ENCODE measurements at regions not wholly inside any gene's neighbourhood (a gene's known extent, or its start where the extent isn't known, plus 50 kb on each side); places are given as distances from the start of the nearest gene placed in this dataset.

DNA sequence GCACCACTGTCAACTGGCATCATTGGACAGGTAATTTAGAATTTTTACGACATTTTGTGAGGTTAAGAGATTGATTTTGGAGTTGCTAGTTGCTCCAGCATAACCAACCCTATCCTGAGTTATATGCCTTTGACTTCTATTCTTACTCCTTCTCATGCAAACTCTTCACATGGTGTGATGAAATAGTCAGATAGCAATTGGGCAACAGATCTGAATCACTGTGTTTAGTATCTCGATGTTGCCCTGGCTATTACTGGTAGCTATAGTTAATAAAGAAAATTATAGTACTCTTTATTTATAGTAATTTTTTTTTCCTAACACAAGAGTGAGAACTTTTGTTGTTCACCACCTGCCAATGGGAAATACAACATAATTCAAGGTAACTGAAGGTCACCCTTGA is 494.8 kb upstream of the TOM1L1 start:
- WGBS, 2 experiments (ENCODE audit: extremely low coverage in 2 of 2, insufficient read length in 1 of 2) = no CpG with 5 or more reads among the region's 2 CpGs
- intact Hi-C loops (cut with micrococcal nuclease) = no loop called here
- no TSS peak for BruUV-seq (replicated peaks)

More for the DNA sequence above, 494.8 kb upstream of the TOM1L1 start:
- Histone ChIP-seq H3K56ac (ENCODE audit: extremely low read depth, insufficient read depth, low read length) (no peak overlapping the region), H3K27ac (ENCODE audit: insufficient read depth, low read length) (no peak overlapping the region), H3K23ac (ENCODE audit: low read depth, low read length) (no peak overlapping the region), H4K8ac (ENCODE audit: low read depth in 2 of 2, low read length in 2 of 2) (no peak overlapping the region), H3K4ac (ENCODE audit: low read depth, low read length) (no peak overlapping the region), H3K79me1 (ENCODE audit: low read depth in 1 of 2, low read length in 2 of 2) (no peaks in the 10 kb centered on the region), H4K5ac (ENCODE audit: low read depth, low read length) (no peak overlapping the region), H2BK5ac (ENCODE audit: low read depth, low read length, poor library complexity, severe bottlenecking) (no peak overlapping the region), H2AK5ac (ENCODE audit: low read depth, low read length) (no peak overlapping the region), H2BK120ac (ENCODE audit: low read depth, low read length) (no peak overlapping the region), H3K4me2 (ENCODE audit: low read depth, low read length) (no peak overlapping the region), H3K27me3 (ENCODE audit: control insufficient read depth, insufficient read depth, low read length) (no peaks in the 10 kb centered on the region), H2BK15ac (ENCODE audit: low read depth, low read length) (no peak overlapping the region), H3K9me3 (ENCODE audit: control insufficient read depth, insufficient read depth, low read length) (peaks cover 10% of the 10 kb centered on the region), H2BK20ac (ENCODE audit: low read depth, low read length) (no peak overlapping the region), H3K36me3 (ENCODE audit: control insufficient read depth, insufficient read depth, low read length) (no peaks in the 10 kb centered on the region), H3K14ac (replicated peaks; ENCODE audit: low read depth, low read length) (no peak overlapping the region), H4K91ac (ENCODE audit: insufficient read depth, low read depth, low read length) (no peak overlapping the region), H2AFZ (replicated peaks; ENCODE audit: low read length, poor library complexity) (no peak overlapping the region), H3K9ac (ENCODE audit: low read depth, low read length) (no peak overlapping the region), H4K20me1 (ENCODE audit: insufficient read depth, low read length) (no peaks in the 10 kb centered on the region), H3K4me1 (ENCODE audit: control insufficient read depth, insufficient read depth, low read length) (no peaks in the 10 kb centered on the region), H3K9me1 (ENCODE audit: insufficient read depth, low read length) (no peaks in the 10 kb centered on the region), H3K18ac (ENCODE audit: low read depth, low read length) (no peak overlapping the region), H2AK9ac (replicated peaks; ENCODE audit: low read depth, low read length, poor library complexity) (no peak overlapping the region), H3K4me3 (ENCODE audit: insufficient read depth, low read depth, low read length) (no peak overlapping the region)
- no peak for TF ChIP-seq RFX5 (IDR thresholded peaks at IDR 0.05; ENCODE audit: low read depth, low read length)
- TF ChIP-seq, protein P1, sequence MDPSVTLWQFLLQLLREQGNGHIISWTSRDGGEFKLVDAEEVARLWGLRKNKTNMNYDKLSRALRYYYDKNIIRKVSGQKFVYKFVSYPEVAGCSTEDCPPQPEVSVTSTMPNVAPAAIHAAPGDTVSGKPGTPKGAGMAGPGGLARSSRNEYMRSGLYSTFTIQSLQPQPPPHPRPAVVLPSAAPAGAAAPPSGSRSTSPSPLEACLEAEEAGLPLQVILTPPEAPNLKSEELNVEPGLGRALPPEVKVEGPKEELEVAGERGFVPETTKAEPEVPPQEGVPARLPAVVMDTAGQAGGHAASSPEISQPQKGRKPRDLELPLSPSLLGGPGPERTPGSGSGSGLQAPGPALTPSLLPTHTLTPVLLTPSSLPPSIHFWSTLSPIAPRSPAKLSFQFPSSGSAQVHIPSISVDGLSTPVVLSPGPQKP (IDR thresholded peaks at IDR 0.05; ENCODE audit: borderline replicate concordance, low read depth, low read length) = no peak
- TF ChIP-seq CEBPB (IDR thresholded peaks at IDR 0.05; ENCODE audit: low read depth, low read length) = no peak
- no peak for TF ChIP-seq CHD1 (IDR thresholded peaks at IDR 0.05; ENCODE audit: low read depth, low read length)
- ChIA-PET CTCF (no interaction called here), POLR2A (ENCODE audit: unreplicated experiment) (no interaction called here)
- in situ Hi-C loops (cut with MboI; ENCODE audit: low sequenced_read_pairs) (no loop called here), dilution Hi-C loops (cut with HindIII; ENCODE audit: low sequenced_read_pairs, unreplicated experiment) (no loop called here)
- ATAC-seq (ENCODE audit: low read depth) = no peak
- no peak for DNase-seq

All from IMR-90 (cell line).